Dermis microvascular lymphatic vessel endothelial cell (primary cell): ENCODE measurements at regions not wholly inside any gene's neighbourhood (a gene's known extent, or its start where the extent isn't known, plus 50 kb on each side); places are given as distances from the start of the nearest gene placed in this dataset.
"Not testable (repeated sequence)": the region's sequence is repeated elsewhere in the genome, so short reads cannot be mapped to it uniquely, and the experiment has no call there.

Source experiments
- DNase-seq, 2 donors: peaks; one replicate each; pipeline versions ENCODE4 v3.0.0 to v3.0.0-alpha.2; 2010; ENCODE audit warnings: low read depth in 2 of 2

DNA sequence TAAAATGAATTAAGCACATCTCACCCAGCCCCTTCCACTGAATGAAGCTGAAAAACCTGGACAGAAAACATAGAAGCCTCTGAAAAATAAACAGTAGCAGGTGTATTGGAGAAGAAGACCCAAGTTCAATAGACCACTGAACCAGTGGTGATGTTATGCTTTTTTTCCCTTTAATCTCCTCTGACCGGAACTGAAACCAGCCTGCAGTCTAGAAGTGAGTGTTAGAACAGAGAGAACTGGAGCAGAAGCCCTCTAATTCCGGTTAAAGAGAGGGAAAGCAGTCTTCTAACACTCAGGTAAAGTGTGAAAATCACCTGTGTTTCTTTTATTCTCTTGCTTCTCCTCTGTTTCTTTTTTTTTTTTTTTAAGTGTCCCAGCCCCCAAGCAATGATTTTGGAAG lies 83.5 kb upstream of the CCL21 start:
- DNase-seq = no peak

DNA sequence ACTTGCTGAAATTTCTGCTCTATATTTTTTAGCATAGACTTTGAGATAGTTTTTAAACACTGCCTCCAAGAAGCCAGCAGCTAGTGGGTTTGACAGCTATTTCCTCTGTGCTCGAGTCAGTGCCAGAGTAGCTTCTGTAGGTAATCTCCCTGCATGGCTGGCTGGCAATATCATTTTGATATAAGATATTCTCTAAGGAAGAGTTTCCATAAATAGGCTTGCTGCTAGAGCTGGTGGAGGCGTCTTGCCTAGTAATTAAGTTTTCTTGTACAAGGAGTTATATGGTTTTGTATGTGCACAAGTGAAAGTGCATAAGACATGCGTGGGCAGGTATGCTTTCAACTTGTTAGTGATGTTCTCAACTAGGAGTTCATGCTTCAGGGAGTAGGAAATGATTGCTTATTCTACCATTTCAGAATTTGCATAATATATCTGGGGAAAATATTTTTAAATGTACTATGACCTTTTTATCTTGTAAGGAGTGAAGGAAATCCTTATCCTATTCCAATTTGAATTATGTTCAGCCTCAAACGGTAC lies 74.1 kb upstream of the CCL21 start:
- no peak for DNase-seq

DNA sequence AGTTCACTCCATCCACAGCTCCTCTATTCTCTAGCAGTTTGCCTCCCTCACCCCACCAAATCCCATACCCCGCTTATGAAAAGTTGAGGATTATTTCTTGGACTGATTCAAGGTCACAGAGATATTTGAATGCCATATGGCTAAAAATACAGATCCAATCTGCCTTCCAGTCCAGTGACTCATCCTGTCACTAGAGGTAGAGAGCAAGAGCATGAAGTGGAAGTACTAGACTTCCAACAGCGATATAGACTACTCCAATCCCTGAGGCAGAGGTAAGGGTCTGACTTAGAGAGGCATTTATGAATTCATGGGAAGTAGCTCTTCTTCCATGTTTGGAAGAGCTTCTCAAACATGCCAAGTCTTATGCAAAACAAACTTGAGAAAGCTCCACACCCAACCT lies 72.4 kb upstream of the CCL21 start:
- DNase-seq = no peak

DNA sequence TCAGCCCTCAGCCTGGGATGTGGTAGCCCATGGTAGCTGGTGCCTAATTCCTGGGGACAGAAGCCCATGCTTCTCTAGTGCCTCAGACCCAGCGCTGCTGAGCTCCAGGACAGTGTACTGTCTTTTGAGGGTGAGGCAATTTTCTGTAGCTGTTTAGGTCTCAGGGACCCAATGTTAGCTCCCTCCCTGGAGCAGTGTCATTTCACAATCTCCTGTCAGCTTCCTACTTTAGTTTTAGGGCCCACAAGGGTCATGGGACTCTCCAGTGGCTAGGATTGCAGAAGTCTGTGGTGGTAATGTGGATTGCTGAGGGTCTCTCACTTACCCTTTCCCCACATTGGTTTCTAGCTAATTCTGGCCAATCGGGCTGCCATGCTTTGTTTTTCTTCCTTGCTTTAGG lies 67.7 kb upstream of the CCL21 start:
- DNase-seq = no peak

DNA sequence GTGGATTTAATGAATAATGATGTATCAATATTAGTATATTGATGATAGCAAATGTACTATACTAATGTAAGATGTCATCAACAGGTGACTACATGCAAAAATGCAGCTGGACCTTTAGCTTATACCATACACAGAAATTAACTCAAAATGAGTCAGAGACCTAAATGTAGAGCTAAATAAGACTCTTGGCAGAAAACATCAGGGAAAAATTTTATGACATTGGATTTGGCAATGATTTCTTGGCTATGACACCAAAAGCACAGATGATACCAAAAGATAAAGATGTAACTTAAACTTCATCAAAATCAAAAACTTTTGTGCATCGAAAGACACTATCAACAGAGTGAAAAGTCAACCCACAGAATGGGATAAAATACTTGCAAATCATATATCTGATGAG lies 64.0 kb upstream of the CCL21 start:
- DNase-seq = no peak

DNA sequence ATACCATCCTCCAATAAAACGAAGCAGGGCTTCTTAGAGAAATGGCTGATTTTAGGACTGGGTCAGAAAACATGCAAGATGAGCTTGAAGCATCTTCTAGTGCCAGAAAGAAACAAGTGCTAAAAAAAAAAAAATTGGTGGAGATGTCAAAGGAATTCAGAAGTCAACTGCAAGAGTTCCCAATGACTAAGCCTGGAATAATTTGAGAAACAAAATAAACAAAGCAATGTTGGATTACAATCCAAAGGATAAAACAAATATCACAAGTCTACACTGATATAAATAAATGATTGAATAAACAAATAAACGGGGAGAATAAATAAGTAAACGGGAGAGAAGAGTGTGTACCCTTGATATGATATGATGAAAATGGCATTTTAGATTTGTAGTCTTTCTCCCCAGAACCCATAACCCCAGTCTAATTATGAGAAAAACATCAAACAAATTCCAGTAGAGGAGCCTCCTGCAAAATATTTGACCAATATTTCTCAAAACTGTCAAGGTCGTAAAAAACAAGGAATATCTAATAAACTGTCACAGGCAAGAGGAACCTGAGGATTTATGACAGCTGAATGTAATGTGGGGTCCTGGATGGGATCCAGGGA lies 63.5 kb upstream of the CCL21 start:
- no peak for DNase-seq

DNA sequence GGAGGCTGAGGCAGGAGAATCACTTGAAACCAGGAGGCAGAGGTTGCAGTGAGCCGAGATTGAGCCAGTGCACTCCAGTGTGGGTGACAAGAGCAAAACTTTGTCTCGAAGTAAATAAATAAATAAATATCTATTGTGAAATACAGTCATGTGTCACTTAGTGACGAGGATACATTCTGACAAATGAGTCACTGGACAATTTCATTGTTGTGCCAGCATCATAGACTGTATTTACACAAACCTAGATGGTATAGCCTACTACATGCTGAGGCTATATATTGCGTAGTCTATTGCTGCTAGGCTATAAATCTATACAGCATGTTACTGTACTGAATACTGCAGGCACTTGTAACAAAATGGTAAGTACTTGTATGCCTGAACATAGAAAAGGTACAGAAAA lies 61.1 kb upstream of the CCL21 start:
- DNase-seq = no peak

DNA sequence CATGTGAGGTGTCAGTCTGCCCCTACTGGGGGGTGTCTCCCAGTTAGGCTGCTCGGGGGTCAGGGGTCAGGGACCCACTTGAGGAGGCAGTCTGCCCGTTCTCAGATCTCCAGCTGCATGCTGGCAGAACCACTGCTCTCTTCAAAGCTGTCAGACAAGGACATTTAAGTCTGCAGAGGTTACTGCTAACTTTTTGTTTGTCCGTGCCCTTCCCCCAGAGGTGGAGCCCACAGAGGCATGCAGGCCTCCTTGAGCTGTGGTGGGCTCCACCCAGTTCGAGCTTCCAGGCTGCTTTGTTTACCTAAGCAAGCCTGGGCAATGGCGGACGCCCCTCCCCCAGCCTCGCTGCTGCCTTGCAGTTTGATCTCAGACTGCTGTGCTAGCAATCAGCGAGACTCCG lies 57.2 kb upstream of the CCL21 start:
- not testable (repeated sequence) for DNase-seq

DNA sequence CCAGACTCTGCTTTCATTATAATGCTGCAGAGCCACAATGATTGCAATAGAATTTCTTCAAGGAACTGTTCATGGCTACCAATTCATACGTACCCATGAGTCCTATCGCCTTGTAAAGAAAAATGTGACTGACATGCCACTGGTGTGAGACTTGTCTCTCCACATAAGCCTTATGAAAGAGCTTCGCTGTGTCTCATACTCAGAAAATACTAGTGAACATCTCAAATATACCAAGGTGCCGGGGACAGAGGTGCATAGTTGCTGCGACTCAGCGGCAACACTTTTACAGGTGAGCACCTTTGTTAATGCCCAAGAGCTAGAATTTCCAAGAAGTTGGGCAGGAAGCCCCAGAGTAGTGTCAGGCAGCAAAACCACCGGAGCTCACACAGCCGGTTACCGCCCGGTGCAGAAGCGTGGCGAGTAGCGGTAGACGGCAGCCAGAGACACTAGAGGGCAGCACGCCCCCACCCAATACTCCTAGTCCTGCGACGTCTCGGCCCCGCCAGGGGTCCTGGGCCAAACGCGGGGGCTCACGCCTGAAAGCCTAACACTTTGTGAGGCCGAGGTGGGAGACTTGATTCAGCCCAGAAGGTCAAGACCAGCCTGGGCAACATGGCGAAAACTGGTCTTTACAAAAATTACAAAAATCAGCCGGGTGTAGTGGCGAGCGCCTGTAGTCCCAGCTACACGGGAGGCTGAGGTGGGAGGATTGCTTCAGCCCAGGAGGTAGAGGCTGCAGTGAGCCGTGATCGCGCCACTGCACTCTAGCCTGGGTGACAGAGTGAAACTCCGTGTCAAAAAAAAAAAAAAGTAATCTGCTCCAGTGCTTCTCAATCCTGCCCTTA lies 50.5 kb upstream of the CCL21 start:
- DNase-seq = peak in 1 of 2 donors; percentile 36
